ENCODE measurements at regions not wholly inside any gene's neighbourhood (a gene's known extent, or its start where the extent isn't known, plus 50 kb on each side); places are given as distances from the start of the nearest gene placed in this dataset.

- DNase-seq: no peak
These were observed 120.7 kb downstream of the TBXT start for GRCh38 chr6:166046982-166047381.

GRCh38 chr6:166046226-166046625 lies 121.4 kb downstream of the TBXT start:
- DNase-seq: no peak

GRCh38 chr6:166045860-166046200 lies 121.8 kb downstream of the TBXT start:
- DNase-seq: no peak

GRCh38 chr6:166045173-166045859 lies 122.3 kb downstream of the TBXT start:
- no peak for DNase-seq

DNA sequence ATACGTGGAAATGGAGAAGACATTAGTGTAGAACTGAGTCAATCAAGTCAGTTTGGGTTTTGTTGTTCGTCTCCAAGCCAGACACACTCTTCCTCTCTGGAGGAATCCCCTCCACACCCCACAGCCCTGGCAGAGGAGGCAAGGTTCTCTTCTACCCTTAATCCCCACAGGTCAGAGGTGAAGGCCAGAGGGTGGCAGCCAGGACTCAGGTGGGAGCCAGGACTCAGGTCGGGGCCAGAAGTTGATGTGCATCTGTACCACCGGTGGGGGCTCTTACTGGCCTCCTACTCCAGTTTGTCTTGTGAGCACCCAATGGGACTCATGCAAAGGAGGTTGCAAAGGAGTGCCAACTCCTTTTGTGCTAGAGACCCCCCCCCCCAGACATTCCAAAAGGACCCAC lies 126.4 kb downstream of the TBXT start:
- no peak for DNase-seq

GRCh38 chr6:166040292-166040691 lies 127.4 kb downstream of the TBXT start:
- no peak for DNase-seq

GRCh38 chr6:166036316-166037095 lies 131.1 kb downstream of the TBXT start:
- DNase-seq: no peak

GRCh38 chr6:166032366-166033200 lies 135.1 kb downstream of the TBXT start:
- DNase-seq: no peak

- no peak for DNase-seq
These were observed 136.4 kb downstream of the TBXT start for GRCh38 chr6:166031275-166031674.

DNA sequence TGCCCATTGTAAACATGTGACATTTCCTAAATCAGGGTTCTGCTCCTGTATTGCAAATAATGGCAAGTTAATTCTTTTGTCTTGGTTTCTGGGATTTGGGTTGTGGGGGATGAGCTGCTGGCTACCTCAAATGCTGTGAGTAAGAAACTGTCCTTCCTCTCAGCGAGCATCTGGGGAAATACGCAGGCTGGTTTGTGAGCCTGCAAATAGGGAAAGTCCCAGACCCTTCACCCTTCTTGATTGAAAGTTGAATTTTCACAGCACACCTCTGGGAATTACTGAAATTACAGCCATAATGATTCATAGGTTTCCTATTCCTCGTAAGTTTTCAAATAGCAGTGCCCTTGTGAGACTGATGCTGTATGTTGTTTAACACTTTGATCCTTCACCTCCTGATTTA lies 138.1 kb downstream of the TBXT start:
- no peak for DNase-seq

DNA sequence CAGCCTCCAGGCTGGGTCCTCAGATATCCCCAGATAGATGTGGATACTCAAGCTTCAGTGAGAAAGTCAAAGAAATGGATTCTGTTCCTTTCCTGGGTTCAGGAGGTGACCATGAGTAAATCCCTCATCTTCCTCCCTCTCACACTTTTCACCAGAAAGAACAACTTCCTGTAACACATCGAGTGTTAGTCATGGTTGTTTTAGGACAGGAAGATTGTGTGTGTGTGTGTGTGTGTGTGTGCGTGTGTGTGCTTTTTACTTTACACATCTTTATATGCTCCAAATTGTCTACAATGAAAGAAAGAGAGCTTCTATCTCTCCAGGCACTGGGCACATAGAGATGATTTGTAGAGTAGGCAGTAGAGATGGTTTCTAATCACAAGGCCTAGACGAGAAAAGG lies 139.9 kb downstream of the TBXT start:
- no peak for DNase-seq

DNA sequence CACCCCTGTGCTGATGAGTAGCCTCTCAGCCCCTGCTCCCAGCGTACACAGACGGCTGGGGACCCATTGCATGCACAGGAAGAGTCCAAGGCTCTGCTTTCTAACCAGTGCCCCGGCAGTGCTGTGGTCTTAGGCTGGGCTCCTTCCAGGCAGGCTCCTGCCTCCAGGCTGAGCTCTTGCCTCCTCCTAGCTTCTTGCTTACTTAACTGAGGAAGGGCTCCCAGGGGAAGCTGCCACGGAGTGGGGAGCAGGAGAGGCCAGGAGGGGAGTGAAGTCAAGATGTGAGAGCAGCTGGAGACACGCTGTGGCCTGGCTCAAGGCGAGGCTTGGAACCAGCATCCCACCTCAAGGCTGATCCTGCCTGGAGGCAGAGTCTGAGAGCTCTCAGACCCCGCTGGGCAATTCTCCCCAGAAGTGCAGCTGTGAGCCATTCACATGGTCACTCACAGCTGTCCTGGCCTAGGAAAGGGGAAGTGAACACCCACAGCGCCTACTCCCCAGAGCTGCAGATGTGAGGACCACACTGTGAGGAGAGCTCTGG lies 141.0 kb downstream of the TBXT start:
- DNase-seq: no peak

DNA sequence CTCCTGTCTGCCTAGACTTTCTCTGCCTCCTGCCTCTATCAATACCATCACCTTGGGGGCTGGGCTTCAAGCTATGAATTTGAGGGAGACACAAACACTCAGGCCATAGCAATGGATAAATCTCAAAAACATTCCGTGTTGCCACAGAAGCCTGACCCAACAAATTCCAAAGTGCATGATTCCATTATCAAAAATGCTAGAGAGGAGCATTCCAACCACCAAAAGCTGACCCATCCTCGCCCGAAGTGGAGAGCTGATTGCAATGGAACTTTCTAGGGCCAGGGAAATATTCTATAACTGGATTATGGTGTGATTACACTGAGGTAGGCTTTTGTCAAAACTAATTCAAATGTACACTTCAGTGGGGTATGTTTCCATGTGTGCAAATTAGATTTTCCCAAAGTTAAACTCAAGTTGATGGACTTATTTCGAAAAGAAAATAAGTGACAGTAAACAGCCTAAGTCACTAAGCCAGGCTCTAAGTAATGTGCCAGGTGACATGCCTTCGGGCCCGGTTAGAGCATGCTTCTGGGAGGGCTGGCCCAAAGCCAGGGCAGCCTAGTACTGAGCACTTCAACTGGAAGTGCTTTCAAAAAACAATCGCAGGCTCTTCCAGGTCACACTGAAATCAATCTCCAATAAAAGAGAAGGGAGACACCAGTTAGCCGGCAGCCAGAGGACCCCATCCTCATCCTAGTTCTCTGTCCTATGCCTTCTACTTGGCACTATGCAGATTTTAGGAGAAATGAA lies 142.3 kb downstream of the TBXT start:
- no peak for DNase-seq

GRCh38 chr6:166024252-166024651 lies 143.4 kb downstream of the TBXT start:
- no peak for DNase-seq

DNA sequence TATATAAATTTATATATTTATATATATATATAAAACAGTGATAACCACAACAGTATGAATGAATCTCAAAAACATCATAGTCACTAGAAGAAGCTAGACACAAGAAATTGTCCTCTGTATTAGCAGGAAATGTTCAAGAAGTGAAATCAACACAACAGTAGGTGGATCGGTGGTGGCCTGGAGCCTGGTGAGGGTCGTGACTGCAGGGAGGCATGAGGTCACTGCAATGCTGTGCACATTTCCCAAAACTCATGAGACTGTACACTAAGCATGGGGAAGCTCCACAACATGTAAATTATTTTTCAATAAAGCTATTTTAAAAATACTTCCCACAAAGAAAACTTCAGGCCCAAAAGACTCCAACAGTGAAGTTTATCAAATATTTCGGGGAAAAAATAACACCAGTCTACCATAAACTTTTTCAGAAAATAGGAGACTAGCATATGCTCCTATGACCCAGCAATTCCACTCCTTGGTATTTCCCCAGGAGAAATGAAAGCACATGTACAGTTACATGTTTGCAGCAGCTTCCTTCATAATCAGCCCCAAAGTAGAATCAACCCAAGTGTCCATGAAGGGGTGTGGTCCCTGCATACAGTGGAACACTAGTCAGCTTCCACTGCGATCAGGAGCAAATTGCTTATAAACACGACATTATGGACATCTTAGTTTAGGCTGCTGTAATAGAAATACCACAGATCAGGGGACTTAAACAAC lies 144.2 kb downstream of the TBXT start:
- no peak for DNase-seq

DNA sequence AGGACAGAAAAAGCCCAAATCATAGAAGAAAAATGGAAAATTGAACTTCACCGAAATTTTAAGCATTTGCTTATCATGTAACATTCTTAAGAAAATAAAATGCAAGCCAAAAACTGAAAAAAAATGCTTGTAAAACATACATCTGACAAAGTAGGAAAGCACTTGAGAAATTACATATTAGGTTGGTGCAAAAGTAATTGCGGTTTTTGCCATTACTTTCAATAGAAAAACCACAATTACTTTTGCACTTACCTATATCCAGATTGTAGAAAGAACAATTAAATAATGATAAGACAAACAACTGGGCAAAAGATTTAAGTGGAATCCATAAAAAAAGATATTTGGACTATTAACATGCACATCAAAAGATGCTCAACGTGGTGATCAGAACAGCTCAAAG lies 146.2 kb downstream of the TBXT start:
- DNase-seq: no peak

- DNase-seq: no peak
These were observed 148.4 kb downstream of the TBXT start for GRCh38 chr6:166019214-166019613.

DNA sequence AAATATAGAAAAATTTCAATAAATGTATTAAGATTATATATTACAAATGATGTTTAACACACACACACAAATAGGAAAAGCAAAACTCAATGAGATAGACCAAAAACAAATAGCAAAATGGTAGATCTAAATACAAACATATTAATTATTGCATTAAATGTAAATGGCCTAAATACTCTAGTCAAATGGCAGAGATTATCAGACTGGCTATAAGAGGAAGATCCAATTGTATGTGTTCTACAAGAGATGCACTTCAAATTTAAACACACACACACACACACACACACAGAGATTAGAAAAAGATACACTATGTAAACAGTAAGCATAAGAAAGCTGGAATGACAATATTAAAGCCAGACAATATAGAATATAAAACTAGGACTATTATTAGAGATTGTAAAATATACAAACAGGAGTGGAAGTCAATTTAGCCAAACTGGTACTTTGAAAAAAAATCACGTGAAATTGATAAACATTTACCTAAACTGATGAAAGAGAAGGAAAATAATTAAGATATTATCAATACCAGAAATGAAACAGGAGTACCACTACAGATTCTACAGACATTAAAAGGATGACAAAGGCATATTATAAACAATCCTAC lies 150.5 kb downstream of the TBXT start:
- DNase-seq: no peak

DNA sequence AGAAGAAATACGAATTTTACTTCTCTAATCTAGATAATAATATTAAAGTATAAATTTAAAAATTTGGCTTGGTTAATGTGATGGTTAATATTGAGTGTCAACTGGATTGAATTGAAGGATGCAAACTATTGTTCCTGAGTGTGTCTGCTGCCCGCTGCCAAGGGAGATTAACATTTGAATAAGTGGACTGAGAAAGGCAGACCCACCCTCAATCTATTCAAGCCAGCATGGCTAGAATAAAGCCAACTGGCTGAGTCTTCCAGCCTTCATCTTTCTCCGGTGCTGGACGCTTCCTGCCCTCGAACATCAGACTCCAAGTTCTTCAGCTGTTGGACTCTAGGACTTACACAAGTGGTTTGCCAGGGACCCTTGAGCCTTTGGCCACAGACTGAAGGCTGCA lies 152.7 kb downstream of the TBXT start:
- no peak for DNase-seq

DNA sequence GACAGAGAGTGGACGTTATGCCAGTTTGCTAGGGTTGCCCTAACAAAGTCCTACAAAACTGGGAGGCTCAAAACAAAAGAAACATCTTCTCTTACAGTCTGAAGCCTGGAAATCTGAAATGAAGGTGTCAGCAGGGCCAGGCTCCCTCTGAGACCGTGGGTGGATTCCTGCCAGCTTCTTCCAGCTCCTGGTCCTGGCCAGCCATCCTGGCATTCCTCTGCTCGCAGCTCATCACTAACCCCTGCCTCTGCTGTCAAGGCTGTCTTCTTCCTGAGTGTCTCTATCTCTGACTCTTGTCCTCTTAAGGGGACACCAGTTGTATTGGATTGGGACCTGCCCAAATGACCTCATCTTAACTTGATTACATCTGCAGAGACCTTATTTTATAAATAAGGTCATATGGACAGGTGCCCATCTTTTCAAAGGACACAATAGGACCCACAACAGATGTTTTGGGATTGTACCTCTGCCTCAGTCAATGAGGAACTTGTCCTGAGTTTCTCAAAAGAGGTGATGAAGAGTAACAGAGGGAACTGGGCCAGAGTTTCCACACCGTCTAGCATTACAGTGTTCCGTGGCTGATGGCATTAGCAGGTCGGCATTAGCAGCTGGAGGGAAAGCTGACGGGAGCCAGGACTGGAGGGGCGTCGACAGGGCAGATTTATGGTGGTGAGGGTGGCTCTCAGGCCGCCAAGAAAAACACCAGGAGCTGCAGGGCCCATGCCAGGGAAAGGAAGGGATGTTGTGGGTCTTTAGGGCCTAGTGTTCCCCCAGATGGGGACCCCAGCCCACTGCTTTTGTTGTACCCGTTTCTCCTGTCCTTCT lies 157.3 kb downstream of the TBXT start:
- no peak for DNase-seq

Measured in KG1 (cell line).